ENCODE measurements at regions not wholly inside any gene's neighbourhood (a gene's known extent, or its start where the extent isn't known, plus 50 kb on each side); places are given as distances from the start of the nearest gene placed in this dataset.
"Not testable (repeated sequence)": the region's sequence is repeated elsewhere in the genome, so short reads cannot be mapped to it uniquely, and the experiment has no call there.

DNA sequence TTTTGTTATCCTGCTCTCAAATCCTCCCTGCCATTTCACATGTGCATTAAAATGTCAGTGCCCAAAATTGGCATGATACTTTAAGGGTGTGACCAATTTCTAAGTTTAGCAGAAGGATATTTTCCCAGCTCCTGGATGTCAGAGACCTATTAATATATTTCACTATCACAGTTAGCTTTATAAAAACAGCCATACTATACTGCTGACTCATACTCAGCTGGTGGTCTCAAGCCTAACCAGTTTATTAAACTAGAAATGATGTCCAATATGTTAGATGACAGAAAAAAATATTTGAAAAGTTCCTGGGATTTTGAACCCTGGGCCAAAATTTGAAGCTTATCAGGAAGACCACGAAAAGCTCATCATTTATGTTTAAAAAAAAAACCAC, 60.9 kb upstream of the ZNF280D start:
- no peak for DNase-seq (ENCODE audit: low spot score in 2 of 2)

DNA sequence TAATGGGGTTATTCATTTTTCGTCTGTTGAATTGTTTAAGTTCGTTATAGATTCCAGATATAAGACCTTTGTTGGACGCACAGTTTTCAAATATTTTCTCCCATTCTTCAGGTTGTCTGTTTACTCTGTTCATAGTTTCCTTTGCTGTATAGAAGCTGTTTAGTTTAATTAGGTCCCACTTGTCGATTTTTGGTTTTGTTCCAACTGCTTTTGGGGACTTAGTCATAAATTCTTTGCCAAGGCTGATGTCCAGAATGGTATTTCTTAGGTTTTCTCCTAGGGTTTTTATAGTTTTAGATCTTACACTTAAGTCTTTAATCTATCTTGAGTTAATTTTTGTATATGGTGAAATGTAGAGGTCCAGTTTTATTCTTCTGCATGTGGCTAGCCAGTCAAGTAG, 58.9 kb upstream of the ZNF280D start:
- no peak for TF ChIP-seq POLR2A (IDR thresholded peaks at IDR 0.05)
- TF ChIP-seq, protein P1, sequence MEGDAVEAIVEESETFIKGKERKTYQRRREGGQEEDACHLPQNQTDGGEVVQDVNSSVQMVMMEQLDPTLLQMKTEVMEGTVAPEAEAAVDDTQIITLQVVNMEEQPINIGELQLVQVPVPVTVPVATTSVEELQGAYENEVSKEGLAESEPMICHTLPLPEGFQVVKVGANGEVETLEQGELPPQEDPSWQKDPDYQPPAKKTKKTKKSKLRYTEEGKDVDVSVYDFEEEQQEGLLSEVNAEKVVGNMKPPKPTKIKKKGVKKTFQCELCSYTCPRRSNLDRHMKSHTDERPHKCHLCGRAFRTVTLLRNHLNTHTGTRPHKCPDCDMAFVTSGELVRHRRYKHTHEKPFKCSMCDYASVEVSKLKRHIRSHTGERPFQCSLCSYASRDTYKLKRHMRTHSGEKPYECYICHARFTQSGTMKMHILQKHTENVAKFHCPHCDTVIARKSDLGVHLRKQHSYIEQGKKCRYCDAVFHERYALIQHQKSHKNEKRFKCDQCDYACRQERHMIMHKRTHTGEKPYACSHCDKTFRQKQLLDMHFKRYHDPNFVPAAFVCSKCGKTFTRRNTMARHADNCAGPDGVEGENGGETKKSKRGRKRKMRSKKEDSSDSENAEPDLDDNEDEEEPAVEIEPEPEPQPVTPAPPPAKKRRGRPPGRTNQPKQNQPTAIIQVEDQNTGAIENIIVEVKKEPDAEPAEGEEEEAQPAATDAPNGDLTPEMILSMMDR (IDR thresholded peaks at IDR 0.05), result no peak
- DNase-seq (ENCODE audit: low spot score in 2 of 2), result no peak
- H3K4me3 ChIP-seq (ENCODE audit: low read depth, poor library complexity, severe bottlenecking), result no peak overlapping the region
- intact Hi-C loops (cut with DNase I; ENCODE audit: low total_unique reads), result no loop called here
- WGBS, 2 donors, result 91 to 92% methylated on average over 4 of the region's 4 CpGs

More for the DNA sequence above, 60.9 kb upstream of the ZNF280D start:
- TF ChIP-seq, protein P1 (IDR thresholded peaks at IDR 0.05), result no peak
- TF ChIP-seq POLR2A (IDR thresholded peaks at IDR 0.05), result no peak
- 23 to 33% methylated on average over 1 of the region's 1 CpG for WGBS, 2 donors
- H3K4me3 ChIP-seq (ENCODE audit: low read depth, poor library complexity, severe bottlenecking), result no peak overlapping the region
- intact Hi-C loops (cut with DNase I; ENCODE audit: low total_unique reads), result no loop called here

DNA sequence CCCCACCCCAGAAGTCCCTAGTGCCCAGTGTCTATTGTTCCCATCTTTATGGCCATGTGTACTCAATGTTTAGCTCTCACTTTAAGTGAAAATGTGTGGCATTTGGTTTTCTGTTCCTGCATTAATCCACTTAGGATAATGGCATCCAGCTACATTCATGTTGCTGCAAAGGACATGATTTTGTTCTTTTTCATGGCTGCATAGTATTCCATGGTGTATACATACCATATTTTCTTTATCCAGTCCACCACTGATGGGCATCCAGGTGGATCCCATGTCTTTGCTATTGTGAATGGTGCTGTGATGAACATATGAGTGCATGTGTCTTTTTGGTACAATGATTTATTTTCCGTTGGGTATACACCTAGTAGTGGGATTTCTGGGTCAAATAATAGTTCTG, 58.2 kb upstream of the ZNF280D start:
- H3K4me3 ChIP-seq (ENCODE audit: low read depth, poor library complexity, severe bottlenecking); DNase-seq (ENCODE audit: low spot score in 2 of 2); intact Hi-C loops (cut with DNase I; ENCODE audit: low total_unique reads): not testable (repeated sequence)
- 90 to 97% methylated on average over 1 of the region's 1 CpG for WGBS, 2 donors

DNA sequence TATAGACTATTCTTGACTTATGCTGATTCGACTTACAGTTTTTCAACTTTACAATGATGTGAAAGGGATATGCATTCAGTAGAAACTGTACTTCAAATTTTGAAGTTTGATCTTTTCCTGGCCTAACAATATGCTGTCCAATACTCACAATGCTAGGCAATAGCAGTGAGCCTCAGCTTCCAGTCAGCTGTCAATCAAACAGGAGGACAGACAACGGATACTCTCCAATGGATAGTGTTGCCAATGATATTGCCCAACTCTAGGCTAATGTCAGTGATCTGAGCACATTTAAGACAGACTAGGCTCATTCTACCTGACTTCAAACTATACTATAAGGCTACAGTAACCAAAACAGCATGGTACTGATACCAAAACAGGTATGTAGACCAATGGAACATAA, 55.0 kb upstream of the ZNF280D start:
- intact Hi-C loops (cut with DNase I; ENCODE audit: low total_unique reads), result no loop called here
- no peak for DNase-seq (ENCODE audit: low spot score in 2 of 2)
- 94% methylated on average over 2 of the region's 2 CpGs for WGBS, 2 donors
- no peak for TF ChIP-seq POLR2A (IDR thresholded peaks at IDR 0.05)
- TF ChIP-seq, protein P1 (IDR thresholded peaks at IDR 0.05), result no peak
- no peak overlapping the region for H3K4me3 ChIP-seq (ENCODE audit: low read depth, poor library complexity, severe bottlenecking)

DNA sequence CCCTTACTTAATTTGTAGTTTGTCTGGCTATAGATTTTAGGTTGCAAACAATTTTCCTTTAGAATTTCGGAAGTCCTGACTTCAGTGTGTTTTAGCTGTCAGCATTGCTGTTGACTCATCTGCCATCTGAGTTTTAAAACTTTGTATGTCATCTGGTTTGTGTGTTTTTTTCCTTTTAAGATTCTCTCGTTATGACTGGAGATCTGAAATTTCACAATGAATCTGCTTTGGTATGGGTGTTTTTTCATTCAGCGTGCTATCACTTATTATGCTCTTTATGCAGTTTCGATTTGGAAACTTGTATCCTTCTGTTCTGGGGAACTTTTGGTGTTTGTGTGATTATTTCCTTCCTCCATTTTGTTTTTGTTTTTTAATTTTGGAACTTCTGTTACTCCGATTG, 53.7 kb upstream of the ZNF280D start:
- no peak for TF ChIP-seq POLR2A (IDR thresholded peaks at IDR 0.05)
- WGBS, 2 donors, result 66 to 86% methylated on average over 5 of the region's 5 CpGs
- no peak for DNase-seq (ENCODE audit: low spot score in 2 of 2)
- H3K4me3 ChIP-seq (ENCODE audit: low read depth, poor library complexity, severe bottlenecking), result no peak overlapping the region
- intact Hi-C loops (cut with DNase I; ENCODE audit: low total_unique reads), result no loop called here

DNA sequence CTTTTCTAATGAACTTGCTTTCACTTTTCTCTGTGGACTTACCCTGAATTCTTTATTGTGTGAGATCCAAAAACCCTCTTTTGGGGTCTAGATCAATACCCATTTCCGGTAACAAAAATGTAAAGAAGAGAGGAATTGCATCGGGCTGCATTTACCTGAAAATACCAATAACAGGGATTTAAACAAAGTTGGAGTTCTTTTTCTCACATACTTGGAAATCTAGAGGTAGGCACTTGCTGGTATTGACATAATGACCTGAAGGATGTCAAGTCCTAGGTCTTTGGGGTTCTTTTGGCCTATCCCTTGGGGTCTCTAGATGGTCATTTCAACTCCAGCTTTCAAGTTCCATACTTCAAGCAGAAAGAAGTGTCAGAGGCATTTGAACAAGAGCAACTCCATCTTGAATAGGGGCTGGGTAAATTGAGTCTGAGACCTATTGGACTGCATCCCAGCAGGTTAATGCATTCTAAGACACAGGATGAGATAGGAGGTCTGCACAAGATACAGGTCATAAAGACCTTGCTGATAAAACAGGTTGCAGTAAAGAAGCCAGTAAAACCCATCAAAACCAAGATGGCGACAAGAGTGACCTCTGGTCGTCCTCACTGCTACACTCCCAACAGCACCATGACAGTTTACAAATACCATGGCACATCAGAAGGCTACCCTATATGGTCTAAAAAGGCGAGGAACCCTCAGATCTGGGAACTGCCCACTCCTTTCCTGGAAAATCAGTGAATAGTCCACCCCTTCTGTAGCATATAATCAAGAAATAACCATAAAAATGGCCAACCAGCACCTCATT, 50.8 kb upstream of the ZNF280D start:
- WGBS, 2 donors, result 95 to 98% methylated on average over 5 of the region's 5 CpGs
- intact Hi-C loops (cut with DNase I; ENCODE audit: low total_unique reads), result no loop called here
- no peak for TF ChIP-seq POLR2A (IDR thresholded peaks at IDR 0.05)
- TF ChIP-seq, protein P1 (IDR thresholded peaks at IDR 0.05), result no peak
- no peak overlapping the region for H3K4me3 ChIP-seq (ENCODE audit: low read depth, poor library complexity, severe bottlenecking)
- no peak for DNase-seq (ENCODE audit: low spot score in 2 of 2)
